A549 (cell line): ENCODE measurements at regions not wholly inside any gene's neighbourhood (a gene's known extent, or its start where the extent isn't known, plus 50 kb on each side); places are given as distances from the start of the nearest gene placed in this dataset.

Experiments used
- ATAC-seq, 2 experiments: fragments of 200-7000 bp in 1 of 2; fragments of >200 bp in 1 of 2; cut with Nextera tagmentation in 1 of 2; cut with Tn5 transposase in 1 of 2; 3 replicates each; pipeline versions ENCODE4 v1.8.0 to v1.9.1; 2018 to 2020; ENCODE audit warnings: mild to moderate bottlenecking in 1 of 2, moderate library complexity in 1 of 2
- CTCF ChIA-PET: fragments of 300-600 bp; sonication (Branson Sonifier 250); formaldehyde crosslinking; extraction: SDS; loops from one replicate; lab custom pipeline; 2021; ENCODE audit warnings: antibody characterized with exemption, inconsistent platforms; lab: Yijun Ruan, JAX
- POLR2A ChIA-PET: fragments of 350-600 bp; formaldehyde crosslinking; extraction: SDS; loops from one replicate; lab custom pipeline; 2021; ENCODE audit warnings: antibody characterized with exemption, inconsistent platforms; lab: Yijun Ruan, JAX
- DNase-seq, 2 experiments: peaks; one replicate each; pipeline versions ENCODE4 v3.0.0 to v3.0.0-alpha.2; 2011 to 2016; ENCODE audit warnings: low read depth in 1 of 2, low spot score in 1 of 2
- FAIRE-seq: peaks from 2 replicates; lab custom pipeline; 2011; peaks lifted over from hg19 to GRCh38; lab: Jason Lieb, UNC
- H3K27ac ChIP-seq, 2 experiments: fragments of >200 bp; sonication (Bioruptor Twin); formaldehyde crosslinking; 3 replicates each; pipeline ENCODE4 v1.5.1; 2016 to 2017
- H3K4me1 ChIP-seq: fragments of >200 bp; sonication (Bioruptor Twin); formaldehyde crosslinking; 3 replicates; pipeline ENCODE4 v1.6.1; 2016
- H3K4me2 ChIP-seq: fragments of >200 bp; sonication (Bioruptor Twin); formaldehyde crosslinking; 3 replicates; pipeline ENCODE4 v1.6.1; 2016
- H3K4me3 ChIP-seq: fragments of >200 bp; sonication (Bioruptor Twin); formaldehyde crosslinking; 3 replicates; pipeline ENCODE4 v1.5.1; 2016
- H3K9me3 ChIP-seq: fragments of >200 bp; sonication (Bioruptor Twin); formaldehyde crosslinking; 3 replicates; pipeline ENCODE4 v1.6.1; 2016
- CEBPB ChIP-seq, 2 experiments: fragments of >200 bp in 1 of 2; sonication (Bioruptor Twin) in 1 of 2; formaldehyde crosslinking in 1 of 2; IDR thresholded peaks; 2 replicates each; pipeline ENCODE4 v1.6.1; 2012 to 2016
- E2F6 ChIP-seq: IDR thresholded peaks from 2 replicates; pipeline ENCODE4 v1.6.1; 2012; ENCODE audit warnings: low read depth, borderline replicate concordance
- EP300 ChIP-seq, 2 experiments: fragments of >200 bp; sonication (Bioruptor Twin); formaldehyde crosslinking; IDR thresholded peaks; 2 replicates in 1 of 2; 3 replicates in 1 of 2; pipeline ENCODE4 v1.6.1; 2016 to 2017
- ESRRA ChIP-seq: fragments of 150-350 bp; IDR thresholded peaks from 2 replicates; pipeline ENCODE4 v1.6.1; 2014; ENCODE audit warnings: mild to moderate bottlenecking, low read length, borderline replicate concordance
- FOSL2 ChIP-seq, 2 experiments: fragments of 450-650 bp in 1 of 2; fragments of >200 bp in 1 of 2; sonication (Bioruptor Twin) in 1 of 2; formaldehyde crosslinking; IDR thresholded peaks; 2 replicates each; pipeline versions ENCODE4 v1.5.0 to v1.6.1; 2016 to 2020; ENCODE audit warnings: mild to moderate bottlenecking in 1 of 2, moderate library complexity in 1 of 2
- HDAC2 ChIP-seq: fragments of 200-600 bp; sonication (generic); IDR thresholded peaks from 2 replicates; pipeline ENCODE4 v1.6.1; 2016
- HOXA7 ChIP-seq: fragments of 250-450 bp; sonication (Bioruptor Pico); IDR thresholded peaks from 2 replicates; pipeline ENCODE4 v1.5.0; 2020; ENCODE audit warnings: mild to moderate bottlenecking, moderate library complexity
- JUN ChIP-seq, 2 experiments: fragments of >200 bp; sonication (Bioruptor Twin); formaldehyde crosslinking; IDR thresholded peaks; 2 replicates in 1 of 2; 3 replicates in 1 of 2; pipeline ENCODE4 v1.6.1; 2016 to 2017
- MAFK ChIP-seq: fragments of 450-650 bp; IDR thresholded peaks from 2 replicates; pipeline ENCODE4 v1.6.1; 2014; ENCODE audit not compliant: partially characterized antibody
- NFE2L2 ChIP-seq: fragments of 150-350 bp; conservative IDR thresholded peaks from 2 replicates; pipeline ENCODE4 v1.6.1; 2014; ENCODE audit warnings: low read length
- PHF8 ChIP-seq: fragments of 200-600 bp; sonication (generic); IDR thresholded peaks from 2 replicates; pipeline ENCODE4 v1.6.1; 2016; ENCODE audit warnings: low read depth, mild to moderate bottlenecking, antibody characterized with exemption, moderate library complexity, borderline replicate concordance
- RAD21 ChIP-seq, 2 experiments: fragments of >200 bp in 1 of 2; sonication (Bioruptor Twin) in 1 of 2; formaldehyde crosslinking in 1 of 2; IDR thresholded peaks in 1 of 2; conservative IDR thresholded peaks in 1 of 2; 2 replicates in 1 of 2; 3 replicates in 1 of 2; pipeline ENCODE4 v1.6.1; 2012 to 2018; ENCODE audit warnings: inconsistent platforms in 1 of 2
- RARB ChIP-seq: fragments of 250-450 bp; sonication (Bioruptor Pico); IDR thresholded peaks from 2 replicates; pipeline ENCODE4 v1.8.0; 2021; ENCODE audit warnings: mild to moderate bottlenecking, moderate library complexity
- REST ChIP-seq: fragments of 200-600 bp; sonication (generic); IDR thresholded peaks from 2 replicates; pipeline ENCODE4 v1.6.1; 2016; ENCODE audit warnings: antibody characterized with exemption, mild to moderate bottlenecking, moderate library complexity
- USF2 ChIP-seq: fragments of 450-650 bp; IDR thresholded peaks from 2 replicates; pipeline ENCODE4 v1.6.1; 2014; ENCODE audit warnings: antibody characterized with exemption
- ZNF302 ChIP-seq: fragments of 250-450 bp; sonication (Bioruptor Pico); IDR thresholded peaks from 2 replicates; pipeline ENCODE4 v1.9.0; 2021; ENCODE audit warnings: inconsistent platforms, mild to moderate bottlenecking, moderate library complexity
- WGBS: methylation state at CpG from one replicate; pipeline ENCODE4 v1.1.6; 2017; ENCODE audit errors: missing lambda C conversion rate; 5-methylcytosine and 5-hydroxymethylcytosine counted together
- TF ChIP-seq, protein P1 (sequence below): fragments of >200 bp; sonication (Bioruptor Twin); formaldehyde crosslinking; IDR thresholded peaks from 3 replicates; pipeline ENCODE4 v1.5.1; 2016

DNA sequence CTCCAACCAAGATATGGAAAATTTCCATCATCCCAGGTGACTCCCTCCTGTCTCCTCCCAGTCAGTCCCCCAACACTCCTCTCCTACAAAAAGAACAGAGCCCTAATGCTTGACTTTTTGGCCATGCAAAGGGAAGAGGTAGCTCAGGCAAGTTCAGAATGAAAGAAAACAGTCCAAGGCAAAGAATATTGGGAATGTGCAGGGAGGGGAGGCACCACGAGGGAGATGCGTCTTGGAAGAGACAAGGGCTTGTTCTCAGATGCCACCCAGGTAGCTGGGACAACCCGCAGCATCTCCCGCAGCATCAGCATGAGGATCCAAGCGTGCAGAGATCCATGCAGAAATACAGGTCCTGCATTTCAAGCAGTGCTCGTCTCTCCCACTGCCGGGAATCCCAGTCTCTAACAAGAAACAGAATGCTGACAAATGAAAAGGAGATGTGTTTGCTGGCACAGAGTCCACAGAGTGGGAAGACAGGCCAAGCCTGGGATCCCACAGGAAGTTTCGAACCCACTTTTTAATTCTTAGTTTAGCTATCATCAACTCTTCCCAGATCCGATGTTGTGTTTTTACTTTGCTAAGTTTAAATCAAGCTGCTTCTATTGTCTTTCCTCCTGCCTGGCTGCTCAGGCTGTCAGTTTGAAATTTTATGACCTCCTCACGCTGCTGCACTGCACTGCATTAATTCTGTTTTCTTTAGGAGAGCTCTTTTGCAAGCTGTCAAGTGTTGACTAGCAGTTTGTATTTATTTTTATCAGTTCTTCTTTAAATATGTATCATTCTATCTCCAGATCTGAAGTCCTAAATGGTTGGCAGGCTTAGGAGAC lies 86.8 kb upstream of the OSMR start:
- Histone ChIP-seq H3K27ac (no peak overlapping the region), H3K9me3 (no peaks in the 10 kb centered on the region), H3K4me2 (no peak overlapping the region), H3K4me3 (no peak overlapping the region), H3K4me1 (peaks cover 17% of the 10 kb centered on the region)
- 57% methylated on average over 10 of the region's 10 CpGs for WGBS
- FAIRE-seq (no peak), ATAC-seq (no peak), DNase-seq (no peak)
- ChIA-PET CTCF (interaction anchor here (1.5 kb wide), 1 partner anchor 24 kb away, joined by 3 read pairs; no protein-coding TSS in a partner anchor), POLR2A (no interaction called here)
- TF ChIP-seq REST (no peak), JUN (IDR thresholded peaks at IDR 0.05) (no peak), ZNF302 (no peak), RAD21 (conservative IDR thresholded peaks at IDR 0.05 in 1 of 2, IDR thresholded peaks at IDR 0.05 in 1 of 2) (no peak), EP300 (IDR thresholded peaks at IDR 0.05) (no peak), HDAC2 (no peak), USF2 (no peak), MAFK (no peak), E2F6 (no peak), CEBPB (IDR thresholded peaks at IDR 0.05) (no peak), HOXA7 (CRISPR knock-in tag) (no peak), ESRRA (no peak), RARB (CRISPR knock-in tag) (no peak), NFE2L2 (no peak), FOSL2 (IDR thresholded peaks at IDR 0.05) (no peak), FOSL2 (CRISPR knock-in tag; IDR thresholded peaks at IDR 0.05) (no peak)
- TF ChIP-seq, protein P1, sequence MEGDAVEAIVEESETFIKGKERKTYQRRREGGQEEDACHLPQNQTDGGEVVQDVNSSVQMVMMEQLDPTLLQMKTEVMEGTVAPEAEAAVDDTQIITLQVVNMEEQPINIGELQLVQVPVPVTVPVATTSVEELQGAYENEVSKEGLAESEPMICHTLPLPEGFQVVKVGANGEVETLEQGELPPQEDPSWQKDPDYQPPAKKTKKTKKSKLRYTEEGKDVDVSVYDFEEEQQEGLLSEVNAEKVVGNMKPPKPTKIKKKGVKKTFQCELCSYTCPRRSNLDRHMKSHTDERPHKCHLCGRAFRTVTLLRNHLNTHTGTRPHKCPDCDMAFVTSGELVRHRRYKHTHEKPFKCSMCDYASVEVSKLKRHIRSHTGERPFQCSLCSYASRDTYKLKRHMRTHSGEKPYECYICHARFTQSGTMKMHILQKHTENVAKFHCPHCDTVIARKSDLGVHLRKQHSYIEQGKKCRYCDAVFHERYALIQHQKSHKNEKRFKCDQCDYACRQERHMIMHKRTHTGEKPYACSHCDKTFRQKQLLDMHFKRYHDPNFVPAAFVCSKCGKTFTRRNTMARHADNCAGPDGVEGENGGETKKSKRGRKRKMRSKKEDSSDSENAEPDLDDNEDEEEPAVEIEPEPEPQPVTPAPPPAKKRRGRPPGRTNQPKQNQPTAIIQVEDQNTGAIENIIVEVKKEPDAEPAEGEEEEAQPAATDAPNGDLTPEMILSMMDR = no peak

DNA sequence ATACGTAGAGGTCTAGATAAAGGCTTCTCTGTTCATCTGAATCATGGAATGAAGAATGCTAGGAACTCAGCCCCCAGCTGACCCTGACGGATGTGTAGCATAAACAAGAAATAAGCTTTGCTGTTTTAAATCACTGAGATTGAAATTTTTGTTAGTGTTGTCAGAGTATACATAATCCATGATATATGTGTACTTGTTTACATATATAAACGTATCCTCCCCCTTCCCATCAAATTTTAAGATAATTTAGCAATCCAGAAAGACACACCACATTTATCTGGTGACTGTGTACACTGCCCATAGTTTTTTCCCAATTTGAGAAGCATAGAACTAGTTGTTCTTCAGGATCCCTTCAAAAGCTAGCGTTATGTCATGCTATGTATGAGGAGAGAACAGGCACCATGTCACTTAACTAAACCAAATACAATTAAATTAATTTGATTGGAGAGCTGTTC lies 80.8 kb upstream of the OSMR start:
- no peak for FAIRE-seq
- no peak overlapping the region for H3K4me3 ChIP-seq
- H3K4me2 ChIP-seq = no peak overlapping the region
- CTCF ChIA-PET = interaction anchor here (0.9 to 1.5 kb wide), 5 partner anchors 13 to 323 kb away, joined by 3 to 4 read pairs (median 3); no protein-coding TSS in a partner anchor
- peaks cover 23% of the 10 kb centered on the region for H3K9me3 ChIP-seq
- DNase-seq = no peak
- no peak for TF ChIP-seq PHF8
- WGBS = 48% methylated on average over 4 of the region's 4 CpGs
- POLR2A ChIA-PET = no interaction called here
- no peak for ATAC-seq
- H3K4me1 ChIP-seq = no peaks in the 10 kb centered on the region
- no peak overlapping the region for H3K27ac ChIP-seq
